ENCODE measurements at regions not wholly inside any gene's neighbourhood (a gene's known extent, or its start where the extent isn't known, plus 50 kb on each side); places are given as distances from the start of the nearest gene placed in this dataset.

GRCh38 chr13:65909501-65909900, 1320.6 kb downstream of the PCDH9 start:
- TF ChIP-seq ESRRA (IDR thresholded peaks at IDR 0.05; ENCODE audit: low read length) (no peak), CTCF (IDR thresholded peaks at IDR 0.05 in 2 of 3, conservative IDR thresholded peaks at IDR 0.05 in 1 of 3; ENCODE audit: control insufficient read depth in 2 of 3, extremely low read depth in 1 of 3, insufficient read depth in 1 of 3, low read depth in 3 of 3, low read length in 3 of 3) (no peak), ATF2 (IDR thresholded peaks at IDR 0.05; ENCODE audit: low read length) (no peak), BCL11A (IDR thresholded peaks at IDR 0.05; ENCODE audit: low read depth, low read length) (no peak), SP1 (IDR thresholded peaks at IDR 0.05; ENCODE audit: low read depth, low read length) (no peak), CEBPZ (IDR thresholded peaks at IDR 0.05; ENCODE audit: low read depth, low read length) (no peak), ZNF207 (IDR thresholded peaks at IDR 0.05; ENCODE audit: borderline replicate concordance) (no peak), POLR2AphosphoS5 (IDR thresholded peaks at IDR 0.05; ENCODE audit: low read length) (no peak), ATF7 (IDR thresholded peaks at IDR 0.05; ENCODE audit: low read depth) (no peak)
